ENCODE measurements at regions not wholly inside any gene's neighbourhood (a gene's known extent, or its start where the extent isn't known, plus 50 kb on each side); places are given as distances from the start of the nearest gene placed in this dataset.
"Not testable (repeated sequence)": the region's sequence is repeated elsewhere in the genome, so short reads cannot be mapped to it uniquely, and the experiment has no call there.

- no peak for TF ChIP-seq POLR2A (IDR thresholded peaks at IDR 0.05; ENCODE audit: low read depth, low read length)
Measured at GRCh38 chr1:48073798-48074530, 76.8 kb upstream of the TRABD2B start.

GRCh38 chr1:48071513-48071912, 74.3 kb upstream of the TRABD2B start:
- FAIRE-seq (no peak), DNase-seq (ENCODE audit: insufficient read length, low spot score) (no peak)
- TF ChIP-seq POLR2A (IDR thresholded peaks at IDR 0.05; ENCODE audit: low read depth, low read length), result no peak

More at GRCh38 chr1:48073798-48074530, 76.8 kb upstream of the TRABD2B start:
- FAIRE-seq (no peak), DNase-seq (ENCODE audit: insufficient read length, low spot score) (no peak)

- no peak for TF ChIP-seq POLR2A (IDR thresholded peaks at IDR 0.05; ENCODE audit: low read depth, low read length)
- FAIRE-seq (no peak), DNase-seq (ENCODE audit: insufficient read length, low spot score) (no peak)
Measured at GRCh38 chr1:48070396-48070750, 73.2 kb upstream of the TRABD2B start.

GRCh38 chr1:48069662-48070395, 72.6 kb upstream of the TRABD2B start:
- no peak for TF ChIP-seq POLR2A (IDR thresholded peaks at IDR 0.05; ENCODE audit: low read depth, low read length)
- no peak for DNase-seq (ENCODE audit: insufficient read length, low spot score)
- no peak for FAIRE-seq

GRCh38 chr1:48068206-48068605, 71.0 kb upstream of the TRABD2B start:
- no peak for TF ChIP-seq POLR2A (IDR thresholded peaks at IDR 0.05; ENCODE audit: low read depth, low read length)
- DNase-seq (ENCODE audit: insufficient read length, low spot score) (no peak), FAIRE-seq (no peak)

GRCh38 chr1:48066936-48067335, 69.8 kb upstream of the TRABD2B start:
- TF ChIP-seq POLR2A (IDR thresholded peaks at IDR 0.05; ENCODE audit: low read depth, low read length), result no peak
- FAIRE-seq (no peak), DNase-seq (ENCODE audit: insufficient read length, low spot score) (no peak)

- DNase-seq (ENCODE audit: insufficient read length, low spot score); FAIRE-seq: not testable (repeated sequence)
Measured at GRCh38 chr1:48064693-48065092, 67.5 kb upstream of the TRABD2B start.

- no peak for DNase-seq (ENCODE audit: insufficient read length, low spot score)
- TF ChIP-seq POLR2A (IDR thresholded peaks at IDR 0.05; ENCODE audit: low read depth, low read length), result no peak
- FAIRE-seq, result no peak
Measured at GRCh38 chr1:48062353-48062752, 65.2 kb upstream of the TRABD2B start.

- no peak for TF ChIP-seq POLR2A (IDR thresholded peaks at IDR 0.05; ENCODE audit: low read depth, low read length)
- FAIRE-seq (no peak), DNase-seq (ENCODE audit: insufficient read length, low spot score) (peak; percentile 19)
Measured at GRCh38 chr1:48061162-48062136, 64.3 kb upstream of the TRABD2B start.

GRCh38 chr1:48059289-48059688, 62.1 kb upstream of the TRABD2B start:
- FAIRE-seq, result no peak
- DNase-seq (ENCODE audit: insufficient read length, low spot score), result no peak
- no peak for TF ChIP-seq POLR2A (IDR thresholded peaks at IDR 0.05; ENCODE audit: low read depth, low read length)

- FAIRE-seq (no peak), DNase-seq (ENCODE audit: insufficient read length, low spot score) (no peak)
- no peak for TF ChIP-seq POLR2A (IDR thresholded peaks at IDR 0.05; ENCODE audit: low read depth, low read length)
Measured at GRCh38 chr1:48058135-48059025, 61.2 kb upstream of the TRABD2B start.

- FAIRE-seq, result no peak
- no peak for TF ChIP-seq POLR2A (IDR thresholded peaks at IDR 0.05; ENCODE audit: low read depth, low read length)
Measured at GRCh38 chr1:48057249-48057648, 60.1 kb upstream of the TRABD2B start.

More at GRCh38 chr1:48057249-48057648, 60.1 kb upstream of the TRABD2B start:
- no peak for DNase-seq (ENCODE audit: insufficient read length, low spot score)

All from H54 (cell line).